ENCODE measurements at regions not wholly inside any gene's neighbourhood (a gene's known extent, or its start where the extent isn't known, plus 50 kb on each side); places are given as distances from the start of the nearest gene placed in this dataset.

GRCh38 chr4:11670304-11670703 is 241.6 kb upstream of the HS3ST1 start:
- Histone ChIP-seq H4K20me1 (replicated peaks; ENCODE audit: insufficient read depth) (no peaks in the 10 kb centered on the region), H3K9me2 (ENCODE audit: insufficient read depth) (peaks cover 8% of the 10 kb centered on the region; the same call in 1 of the 2 replicates), H3F3A (replicated peaks; ENCODE audit: low read depth) (no peaks in the 10 kb centered on the region), H3K4me2 (no peak overlapping the region), H3K27me3 (ENCODE audit: insufficient read depth) (no peaks in the 10 kb centered on the region), H3K27ac (ENCODE audit: low read depth) (no peak overlapping the region), H3K79me2 (replicated peaks; ENCODE audit: insufficient read depth) (no peaks in the 10 kb centered on the region), H2AFZ (no peak overlapping the region), H3K4me3 (no peak overlapping the region), H3K36me3 (ENCODE audit: insufficient read depth) (no peaks in the 10 kb centered on the region), H3K4me1 (ENCODE audit: insufficient read depth) (no peaks in the 10 kb centered on the region)
- H3K36me3 Mint-ChIP-seq (ENCODE audit: low read depth): no peaks in the 10 kb centered on the region
- H3K27me3 Mint-ChIP-seq (ENCODE audit: insufficient read depth, low read depth, poor library complexity): peaks cover 2% of the 10 kb centered on the region
- no peaks in the 10 kb centered on the region for H3K9me3 Mint-ChIP-seq
- H3K27ac Mint-ChIP-seq: no peak overlapping the region
- ATAC-seq: no peak
- TF ChIP-seq CTCF (conservative IDR thresholded peaks at IDR 0.05; ENCODE audit: low read depth in 2 of 2): no peak
- no peak for TF ChIP-seq STAT1 (IDR thresholded peaks at IDR 0.05; ENCODE audit: unreplicated experiment)
- no peak for TF ChIP-seq ZNF114 (CRISPR knock-in tag; IDR thresholded peaks at IDR 0.05)
- TF ChIP-seq CREB1 (CRISPR knock-in tag; IDR thresholded peaks at IDR 0.05; ENCODE audit: low read depth): no peak
- TF ChIP-seq EZH2phosphoT487 (IDR thresholded peaks at IDR 0.05; ENCODE audit: unreplicated experiment): no peak
- no peak for TF ChIP-seq REST (IDR thresholded peaks at IDR 0.05; ENCODE audit: unreplicated experiment)
- TF ChIP-seq ZNF462 (CRISPR knock-in tag; IDR thresholded peaks at IDR 0.05): no peak
- TF ChIP-seq ZNF331 (CRISPR knock-in tag; IDR thresholded peaks at IDR 0.05; ENCODE audit: low read depth): no peak
- no peak for DNase-seq (ENCODE audit: low spot score)
- no peak overlapping the region for H3K4me3 Mint-ChIP-seq
- H3K4me1 Mint-ChIP-seq: no peaks in the 10 kb centered on the region
